Forelimb muscle (tissue), 1 donor: ENCODE measurements at regions not wholly inside any gene's neighbourhood (a gene's known extent, or its start where the extent isn't known, plus 50 kb on each side); places are given as distances from the start of the nearest gene placed in this dataset.

Experiments
- DNase-seq: peaks from one replicate; pipeline ENCODE4 v3.0.0-alpha.2; 2013; ENCODE audit warnings: low read depth

- DNase-seq, result no peak
These were observed 156.0 kb upstream of the TPM1 start for GRCh38 chr15:62886431-62887071.

- DNase-seq, result no peak
These were observed 155.4 kb upstream of the TPM1 start for GRCh38 chr15:62887113-62887570.

GRCh38 chr15:62888623-62889022 lies 153.9 kb upstream of the TPM1 start:
- no peak for DNase-seq

GRCh38 chr15:62889141-62889661 lies 153.3 kb upstream of the TPM1 start:
- no peak for DNase-seq

- DNase-seq, result no peak
These were observed 152.6 kb upstream of the TPM1 start for GRCh38 chr15:62889734-62890505.

- no peak for DNase-seq
These were observed 148.0 kb upstream of the TPM1 start for GRCh38 chr15:62894322-62895085.

GRCh38 chr15:62895139-62895866 lies 147.2 kb upstream of the TPM1 start:
- DNase-seq, result no peak

GRCh38 chr15:62895905-62896316 lies 146.6 kb upstream of the TPM1 start:
- no peak for DNase-seq

- no peak for DNase-seq
These were observed 146.1 kb upstream of the TPM1 start for GRCh38 chr15:62896380-62896866.

GRCh38 chr15:62896969-62897486 lies 145.5 kb upstream of the TPM1 start:
- peak; percentile 49 for DNase-seq

- no peak for DNase-seq
These were observed 144.9 kb upstream of the TPM1 start for GRCh38 chr15:62897634-62898033.

- no peak for DNase-seq
These were observed 143.5 kb upstream of the TPM1 start for GRCh38 chr15:62899090-62899493.

GRCh38 chr15:62900071-62900802 lies 142.3 kb upstream of the TPM1 start:
- DNase-seq, result no peak

- no peak for DNase-seq
These were observed 141.5 kb upstream of the TPM1 start for GRCh38 chr15:62901087-62901486.

- DNase-seq, result no peak
These were observed 140.5 kb upstream of the TPM1 start for GRCh38 chr15:62901909-62902546.

GRCh38 chr15:62902821-62903220 lies 139.7 kb upstream of the TPM1 start:
- no peak for DNase-seq

GRCh38 chr15:62903437-62903836 lies 139.1 kb upstream of the TPM1 start:
- no peak for DNase-seq

GRCh38 chr15:62904041-62904910 lies 138.3 kb upstream of the TPM1 start:
- DNase-seq, result no peak

GRCh38 chr15:62906627-62907026 lies 135.9 kb upstream of the TPM1 start:
- no peak for DNase-seq
